ENCODE measurements at regions not wholly inside any gene's neighbourhood (a gene's known extent, or its start where the extent isn't known, plus 50 kb on each side); places are given as distances from the start of the nearest gene placed in this dataset.

GRCh38 chr12:88253371-88253978 is 111.4 kb downstream of the TMTC3 start:
- TF ChIP-seq CTCF (IDR thresholded peaks at IDR 0.05) (no peak), POLR2A (IDR thresholded peaks at IDR 0.05) (no peak)
